Transverse colon (tissue), 4 donors: ENCODE measurements at regions not wholly inside any gene's neighbourhood (a gene's known extent, or its start where the extent isn't known, plus 50 kb on each side); places are given as distances from the start of the nearest gene placed in this dataset.

Experiments
- POLR2A ChIP-seq: fragments of 450-650 bp; IDR thresholded peaks from one replicate; pipeline ENCODE4 v1.6.1; 2016; ENCODE audit warnings: antibody characterized with exemption, mild to moderate bottlenecking, moderate library complexity
- POLR2AphosphoS5 ChIP-seq, 3 donors: sonication (generic); formaldehyde crosslinking; IDR thresholded peaks; one replicate each; pipeline ENCODE4 v1.6.1; 2016; ENCODE audit warnings: antibody characterized with exemption in 3 of 3
- TF ChIP-seq, protein P1 (sequence below), 5 experiments: fragments of 200-600 bp in 3 of 5; fragments of 450-650 bp in 2 of 5; sonication (generic) in 3 of 5; IDR thresholded peaks; 1 replicate in 2 of 5; 2 replicates in 3 of 5; pipeline ENCODE4 v1.5.1; 2016 to 2017; ENCODE audit warnings: antibody characterized with exemption in 5 of 5, inconsistent platforms in 3 of 5, mild to moderate bottlenecking in 2 of 5, moderate library complexity in 1 of 5

- TF ChIP-seq, protein P1, sequence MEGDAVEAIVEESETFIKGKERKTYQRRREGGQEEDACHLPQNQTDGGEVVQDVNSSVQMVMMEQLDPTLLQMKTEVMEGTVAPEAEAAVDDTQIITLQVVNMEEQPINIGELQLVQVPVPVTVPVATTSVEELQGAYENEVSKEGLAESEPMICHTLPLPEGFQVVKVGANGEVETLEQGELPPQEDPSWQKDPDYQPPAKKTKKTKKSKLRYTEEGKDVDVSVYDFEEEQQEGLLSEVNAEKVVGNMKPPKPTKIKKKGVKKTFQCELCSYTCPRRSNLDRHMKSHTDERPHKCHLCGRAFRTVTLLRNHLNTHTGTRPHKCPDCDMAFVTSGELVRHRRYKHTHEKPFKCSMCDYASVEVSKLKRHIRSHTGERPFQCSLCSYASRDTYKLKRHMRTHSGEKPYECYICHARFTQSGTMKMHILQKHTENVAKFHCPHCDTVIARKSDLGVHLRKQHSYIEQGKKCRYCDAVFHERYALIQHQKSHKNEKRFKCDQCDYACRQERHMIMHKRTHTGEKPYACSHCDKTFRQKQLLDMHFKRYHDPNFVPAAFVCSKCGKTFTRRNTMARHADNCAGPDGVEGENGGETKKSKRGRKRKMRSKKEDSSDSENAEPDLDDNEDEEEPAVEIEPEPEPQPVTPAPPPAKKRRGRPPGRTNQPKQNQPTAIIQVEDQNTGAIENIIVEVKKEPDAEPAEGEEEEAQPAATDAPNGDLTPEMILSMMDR (IDR thresholded peaks at IDR 0.05) = no peak
- TF ChIP-seq POLR2AphosphoS5 (IDR thresholded peaks at IDR 0.05) (no peak), POLR2A (no peak)
These were observed 235.8 kb downstream of the RAP2B start for GRCh38 chr3:153397794-153398193.
